ENCODE measurements at regions not wholly inside any gene's neighbourhood (a gene's known extent, or its start where the extent isn't known, plus 50 kb on each side); places are given as distances from the start of the nearest gene placed in this dataset.
"Not testable (repeated sequence)": the region's sequence is repeated elsewhere in the genome, so short reads cannot be mapped to it uniquely, and the experiment has no call there.

DNA sequence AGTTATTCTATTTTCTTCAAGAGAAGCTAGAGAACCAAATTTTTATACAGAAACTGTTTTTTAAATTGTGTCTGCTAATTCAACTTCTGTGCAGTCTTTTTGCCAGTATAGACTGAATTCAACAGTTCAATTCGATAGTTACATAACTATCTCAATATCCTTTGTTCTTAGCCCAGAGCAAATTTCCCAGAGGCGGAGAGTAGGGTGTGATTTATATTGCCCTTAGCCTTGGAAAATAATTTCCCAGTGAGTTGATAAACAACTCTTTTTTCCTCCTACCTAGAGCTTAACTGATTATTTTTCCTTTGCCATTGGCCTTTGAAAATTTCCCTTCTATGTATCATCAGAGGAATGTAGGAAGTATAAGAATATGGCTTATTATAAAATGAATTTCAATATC is 420.5 kb downstream of the NSUN3 start:
- no peak for TF ChIP-seq EZH2 (IDR thresholded peaks at IDR 0.05; ENCODE audit: borderline replicate concordance)
- no peak overlapping the region for H2AFZ ChIP-seq
- no peaks in the 10 kb centered on the region for H3K9me3 ChIP-seq (ENCODE audit: low read depth)
- H3K27me3 ChIP-seq: no peaks in the 10 kb centered on the region
- H3K4me1 ChIP-seq (ENCODE audit: insufficient read depth): no peaks in the 10 kb centered on the region
- WGBS (ENCODE audit: low lambda C conversion rate, missing lambda C conversion rate): 90% methylated on average over 2 of the region's 2 CpGs
- H3K79me2 ChIP-seq: no peaks in the 10 kb centered on the region
- H3K27ac ChIP-seq: no peak overlapping the region
- H3K4me3 ChIP-seq: no peak overlapping the region
- no peak for DNase-seq (ENCODE audit: low spot score)
- H3K36me3 ChIP-seq (replicated peaks; ENCODE audit: insufficient read depth, low read depth): no peaks in the 10 kb centered on the region
- no peak overlapping the region for H3K4me2 ChIP-seq
- no peaks in the 10 kb centered on the region for H4K20me1 ChIP-seq (ENCODE audit: insufficient read depth, poor library complexity, severe bottlenecking)
- no peaks in the 10 kb centered on the region for H3K9me2 ChIP-seq (replicated peaks; ENCODE audit: insufficient read depth)

DNA sequence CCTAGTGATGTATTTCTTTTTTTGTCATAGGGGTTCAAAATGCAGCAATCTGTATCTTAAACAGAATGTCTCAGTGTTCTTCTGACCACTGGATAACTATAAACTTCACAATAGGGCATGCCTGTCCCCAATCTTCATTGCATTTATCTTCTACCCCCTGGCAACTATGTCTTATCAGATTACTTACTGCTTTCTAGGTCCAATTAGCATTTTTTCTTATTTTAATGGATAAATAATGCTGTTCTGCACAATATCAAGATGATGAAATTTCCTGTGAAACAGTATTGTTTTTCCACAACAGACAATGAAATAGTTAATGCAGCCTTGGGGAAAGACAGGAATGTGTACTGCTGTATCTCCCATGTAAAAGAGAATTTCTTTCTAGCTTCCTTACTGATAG is 432.1 kb downstream of the NSUN3 start:
- Histone ChIP-seq H3K4me3 (no peak overlapping the region), H3K36me3 (replicated peaks; ENCODE audit: insufficient read depth, low read depth) (no peaks in the 10 kb centered on the region), H3K4me1 (ENCODE audit: insufficient read depth) (no peaks in the 10 kb centered on the region), H2AFZ (no peak overlapping the region), H3K27ac (no peak overlapping the region), H3K27me3 (no peaks in the 10 kb centered on the region), H3K9me2 (replicated peaks; ENCODE audit: insufficient read depth) (no peaks in the 10 kb centered on the region), H3K9me3 (ENCODE audit: low read depth) (no peaks in the 10 kb centered on the region), H3K4me2 (no peak overlapping the region), H4K20me1 (ENCODE audit: insufficient read depth, poor library complexity, severe bottlenecking) (no peaks in the 10 kb centered on the region), H3K79me2 (no peaks in the 10 kb centered on the region)
- TF ChIP-seq EZH2phosphoT487 (IDR thresholded peaks at IDR 0.05; ENCODE audit: low read depth, severe bottlenecking, unreplicated experiment): no peak
- TF ChIP-seq, protein P1, sequence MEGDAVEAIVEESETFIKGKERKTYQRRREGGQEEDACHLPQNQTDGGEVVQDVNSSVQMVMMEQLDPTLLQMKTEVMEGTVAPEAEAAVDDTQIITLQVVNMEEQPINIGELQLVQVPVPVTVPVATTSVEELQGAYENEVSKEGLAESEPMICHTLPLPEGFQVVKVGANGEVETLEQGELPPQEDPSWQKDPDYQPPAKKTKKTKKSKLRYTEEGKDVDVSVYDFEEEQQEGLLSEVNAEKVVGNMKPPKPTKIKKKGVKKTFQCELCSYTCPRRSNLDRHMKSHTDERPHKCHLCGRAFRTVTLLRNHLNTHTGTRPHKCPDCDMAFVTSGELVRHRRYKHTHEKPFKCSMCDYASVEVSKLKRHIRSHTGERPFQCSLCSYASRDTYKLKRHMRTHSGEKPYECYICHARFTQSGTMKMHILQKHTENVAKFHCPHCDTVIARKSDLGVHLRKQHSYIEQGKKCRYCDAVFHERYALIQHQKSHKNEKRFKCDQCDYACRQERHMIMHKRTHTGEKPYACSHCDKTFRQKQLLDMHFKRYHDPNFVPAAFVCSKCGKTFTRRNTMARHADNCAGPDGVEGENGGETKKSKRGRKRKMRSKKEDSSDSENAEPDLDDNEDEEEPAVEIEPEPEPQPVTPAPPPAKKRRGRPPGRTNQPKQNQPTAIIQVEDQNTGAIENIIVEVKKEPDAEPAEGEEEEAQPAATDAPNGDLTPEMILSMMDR (IDR thresholded peaks at IDR 0.05; ENCODE audit: poor library complexity): no peak
- no peak for TF ChIP-seq EZH2 (IDR thresholded peaks at IDR 0.05; ENCODE audit: borderline replicate concordance)
- DNase-seq (ENCODE audit: low spot score): no peak

DNA sequence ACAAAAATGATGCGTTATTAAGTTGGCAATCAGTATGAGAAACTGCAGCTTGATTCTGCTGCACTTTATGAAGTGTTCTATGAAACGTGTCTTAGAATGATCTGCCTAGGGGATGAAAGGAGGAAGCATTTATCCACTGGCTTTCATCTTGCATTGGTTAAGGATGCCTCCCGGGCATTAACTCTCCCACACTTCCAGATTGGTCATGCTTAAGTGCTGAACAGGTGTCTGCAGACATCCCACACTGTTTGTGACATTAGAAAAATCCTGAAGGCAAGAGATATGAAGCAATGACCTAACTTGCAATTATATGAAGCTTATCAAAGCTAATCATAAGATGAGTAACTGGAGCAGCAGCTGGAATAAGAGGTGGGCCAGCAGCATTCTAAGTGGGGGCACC is 437.3 kb downstream of the NSUN3 start:
- no peaks in the 10 kb centered on the region for H3K9me3 ChIP-seq (ENCODE audit: low read depth)
- no peak overlapping the region for H3K4me2 ChIP-seq
- WGBS (ENCODE audit: low lambda C conversion rate, missing lambda C conversion rate): 46% methylated on average over 3 of the region's 3 CpGs
- no peaks in the 10 kb centered on the region for H4K20me1 ChIP-seq (ENCODE audit: insufficient read depth, poor library complexity, severe bottlenecking)
- no peaks in the 10 kb centered on the region for H3K79me2 ChIP-seq
- H3K9me2 ChIP-seq (replicated peaks; ENCODE audit: insufficient read depth): no peaks in the 10 kb centered on the region
- no peaks in the 10 kb centered on the region for H3K36me3 ChIP-seq (replicated peaks; ENCODE audit: insufficient read depth, low read depth)
- no peaks in the 10 kb centered on the region for H3K27me3 ChIP-seq
- TF ChIP-seq, protein P1 (IDR thresholded peaks at IDR 0.05; ENCODE audit: poor library complexity): no peak
- TF ChIP-seq EZH2phosphoT487 (IDR thresholded peaks at IDR 0.05; ENCODE audit: low read depth, severe bottlenecking, unreplicated experiment) (no peak), EZH2 (IDR thresholded peaks at IDR 0.05; ENCODE audit: borderline replicate concordance) (no peak)
- no peak overlapping the region for H3K4me3 ChIP-seq
- DNase-seq (ENCODE audit: low spot score): no peak
- H3K27ac ChIP-seq: no peak overlapping the region
- H3K4me1 ChIP-seq (ENCODE audit: insufficient read depth): no peaks in the 10 kb centered on the region
- no peak overlapping the region for H2AFZ ChIP-seq

DNA sequence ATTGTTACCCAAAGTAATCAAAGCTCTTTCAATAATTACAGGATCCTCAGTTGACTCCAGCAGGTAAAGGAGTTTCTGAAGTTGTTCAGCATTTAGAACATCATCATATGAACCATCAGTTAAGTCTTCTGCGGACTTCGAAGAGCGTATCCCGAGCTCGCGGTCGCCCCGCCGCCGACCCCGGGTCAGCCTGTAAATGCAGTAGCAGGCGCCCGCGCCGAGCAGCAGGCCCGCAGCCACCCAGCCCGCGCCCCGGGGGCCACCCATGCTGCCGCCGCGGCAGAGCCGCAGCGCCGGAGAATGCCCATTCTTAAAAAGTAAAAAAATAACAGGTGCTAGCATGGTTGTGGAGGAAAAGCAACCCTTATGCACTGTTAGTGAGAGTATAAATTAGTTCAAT is 444.5 kb downstream of the NSUN3 start:
- not testable (repeated sequence) for H3K4me3 ChIP-seq; H3K4me2 ChIP-seq; DNase-seq (ENCODE audit: low spot score); H4K20me1 ChIP-seq (ENCODE audit: insufficient read depth, poor library complexity, severe bottlenecking); H3K9me3 ChIP-seq (ENCODE audit: low read depth); H3K27ac ChIP-seq; H3K36me3 ChIP-seq (replicated peaks; ENCODE audit: insufficient read depth, low read depth); H3K4me1 ChIP-seq (ENCODE audit: insufficient read depth); H3K27me3 ChIP-seq; H2AFZ ChIP-seq; H3K9me2 ChIP-seq (replicated peaks; ENCODE audit: insufficient read depth); H3K79me2 ChIP-seq
- WGBS (ENCODE audit: low lambda C conversion rate, missing lambda C conversion rate): 98% methylated on average over 18 of the region's 25 CpGs

DNA sequence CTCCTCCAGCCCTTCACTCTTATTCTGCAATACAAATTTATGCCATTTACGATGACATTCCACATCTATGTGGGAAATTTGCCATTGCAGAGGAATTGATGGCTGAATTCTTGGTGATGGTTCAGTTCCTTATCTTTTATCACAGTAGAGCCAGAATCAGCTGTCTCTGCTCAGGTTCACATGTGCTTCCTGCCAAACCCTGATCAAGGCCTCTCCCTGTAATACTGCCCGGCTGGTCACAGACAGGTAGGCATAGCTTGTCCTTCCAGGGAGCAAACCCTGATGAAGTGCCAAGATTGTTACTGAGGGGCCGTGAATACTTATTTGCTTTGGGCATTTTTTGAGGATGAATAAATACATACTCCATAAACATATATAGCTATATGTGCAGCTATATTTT is 450.0 kb downstream of the NSUN3 start:
- no peaks in the 10 kb centered on the region for H4K20me1 ChIP-seq (ENCODE audit: insufficient read depth, poor library complexity, severe bottlenecking)

More for the DNA sequence above, 450.0 kb downstream of the NSUN3 start:
- no peaks in the 10 kb centered on the region for H3K36me3 ChIP-seq (replicated peaks; ENCODE audit: insufficient read depth, low read depth)
- H3K4me2 ChIP-seq: no peak overlapping the region
- no peaks in the 10 kb centered on the region for H3K4me1 ChIP-seq (ENCODE audit: insufficient read depth)
- DNase-seq (ENCODE audit: low spot score): no peak
- H3K27me3 ChIP-seq: no peaks in the 10 kb centered on the region
- no peak for TF ChIP-seq EZH2phosphoT487 (IDR thresholded peaks at IDR 0.05; ENCODE audit: low read depth, severe bottlenecking, unreplicated experiment)
- no peak for TF ChIP-seq EZH2 (IDR thresholded peaks at IDR 0.05; ENCODE audit: borderline replicate concordance)
- TF ChIP-seq, protein P1 (IDR thresholded peaks at IDR 0.05; ENCODE audit: poor library complexity): no peak
- H3K9me3 ChIP-seq (ENCODE audit: low read depth): no peaks in the 10 kb centered on the region
- no peaks in the 10 kb centered on the region for H3K79me2 ChIP-seq
- no peak overlapping the region for H3K4me3 ChIP-seq
- H3K27ac ChIP-seq: no peak overlapping the region
- no peak overlapping the region for H2AFZ ChIP-seq
- H3K9me2 ChIP-seq (replicated peaks; ENCODE audit: insufficient read depth): no peaks in the 10 kb centered on the region
- WGBS (ENCODE audit: low lambda C conversion rate, missing lambda C conversion rate): 93% methylated on average over 3 of the region's 3 CpGs
